ENCODE measurements at regions not wholly inside any gene's neighbourhood (a gene's known extent, or its start where the extent isn't known, plus 50 kb on each side); places are given as distances from the start of the nearest gene placed in this dataset.

DNA sequence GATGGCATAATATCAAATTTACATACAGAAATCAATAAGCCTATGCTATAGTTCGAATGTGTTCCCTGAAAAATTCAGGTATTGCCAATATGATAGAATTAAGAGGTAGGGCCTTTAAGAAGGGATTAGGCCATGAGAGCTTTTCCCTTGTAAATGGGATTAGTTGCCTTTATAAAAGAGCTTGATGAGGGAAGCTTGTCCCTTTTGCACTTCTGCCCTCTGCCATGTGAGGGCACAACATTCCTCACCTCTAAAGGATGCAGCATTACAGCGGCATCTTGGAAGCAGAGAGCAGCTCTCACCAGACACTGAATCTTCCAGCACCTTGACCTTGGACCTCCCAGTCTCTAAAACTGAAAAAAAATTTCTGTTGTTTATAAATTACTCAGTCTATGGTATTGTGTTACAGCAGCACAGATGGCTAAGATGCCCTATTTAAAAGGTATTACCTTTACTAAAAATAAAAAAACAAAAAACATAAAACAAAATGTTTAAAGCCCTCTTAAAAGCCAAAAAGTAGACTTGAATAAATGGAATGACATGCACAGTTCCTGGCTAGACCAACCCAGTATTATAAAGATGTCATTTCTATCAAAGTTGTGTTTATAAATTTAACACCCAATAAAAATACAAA lies 909.6 kb downstream of the REEP3 start:
- no peak for FAIRE-seq
- WGBS (ENCODE audit: low lambda C conversion rate) = 4% methylated on average over 2 of the region's 2 CpGs
- in situ Hi-C loops (cut with HindIII; ENCODE audit: extremely low pct_ligation_motif_present, low pct_unique_long_range_greater_than_20kb) = no loop called here
- TF ChIP-seq, protein P1, sequence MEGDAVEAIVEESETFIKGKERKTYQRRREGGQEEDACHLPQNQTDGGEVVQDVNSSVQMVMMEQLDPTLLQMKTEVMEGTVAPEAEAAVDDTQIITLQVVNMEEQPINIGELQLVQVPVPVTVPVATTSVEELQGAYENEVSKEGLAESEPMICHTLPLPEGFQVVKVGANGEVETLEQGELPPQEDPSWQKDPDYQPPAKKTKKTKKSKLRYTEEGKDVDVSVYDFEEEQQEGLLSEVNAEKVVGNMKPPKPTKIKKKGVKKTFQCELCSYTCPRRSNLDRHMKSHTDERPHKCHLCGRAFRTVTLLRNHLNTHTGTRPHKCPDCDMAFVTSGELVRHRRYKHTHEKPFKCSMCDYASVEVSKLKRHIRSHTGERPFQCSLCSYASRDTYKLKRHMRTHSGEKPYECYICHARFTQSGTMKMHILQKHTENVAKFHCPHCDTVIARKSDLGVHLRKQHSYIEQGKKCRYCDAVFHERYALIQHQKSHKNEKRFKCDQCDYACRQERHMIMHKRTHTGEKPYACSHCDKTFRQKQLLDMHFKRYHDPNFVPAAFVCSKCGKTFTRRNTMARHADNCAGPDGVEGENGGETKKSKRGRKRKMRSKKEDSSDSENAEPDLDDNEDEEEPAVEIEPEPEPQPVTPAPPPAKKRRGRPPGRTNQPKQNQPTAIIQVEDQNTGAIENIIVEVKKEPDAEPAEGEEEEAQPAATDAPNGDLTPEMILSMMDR (CRISPR knock-in tag; IDR thresholded peaks at IDR 0.05) = peak; percentile 51
- TF ChIP-seq STAG1 (CRISPR knock-in tag; IDR thresholded peaks at IDR 0.05) (peak; percentile 52), SMAD3 (CRISPR knock-in tag; IDR thresholded peaks at IDR 0.05) (no peak), PAXIP1 (CRISPR knock-in tag; conservative IDR thresholded peaks at IDR 0.05) (no peak), HNRNPL (IDR thresholded peaks at IDR 0.05; ENCODE audit: low read depth, low read length) (no peak), ZNF17 (CRISPR knock-in tag; IDR thresholded peaks at IDR 0.05) (no peak), ZNF432 (CRISPR knock-in tag; IDR thresholded peaks at IDR 0.05; ENCODE audit: borderline replicate concordance) (no peak), ZNF180 (CRISPR knock-in tag; IDR thresholded peaks at IDR 0.05; ENCODE audit: borderline replicate concordance, low read depth) (no peak), ZNF205 (CRISPR knock-in tag; IDR thresholded peaks at IDR 0.05) (no peak), KDM3A (CRISPR knock-in tag; IDR thresholded peaks at IDR 0.05; ENCODE audit: low read depth) (no peak), HNF1A (IDR thresholded peaks at IDR 0.05; ENCODE audit: low read depth) (no peak), HNF1A (CRISPR knock-in tag; IDR thresholded peaks at IDR 0.05; ENCODE audit: borderline replicate concordance) (no peak), SMC3 (IDR thresholded peaks at IDR 0.05; ENCODE audit: low read length) (peak; percentile 16; the same call in 1 of the 2 replicates), ZFP36 (IDR thresholded peaks at IDR 0.05; ENCODE audit: borderline replicate concordance, low read depth, low read length, partially characterized antibody) (no peak), ZNF292 (CRISPR knock-in tag; IDR thresholded peaks at IDR 0.05; ENCODE audit: borderline replicate concordance, low read depth) (no peak), ZKSCAN5 (CRISPR knock-in tag; IDR thresholded peaks at IDR 0.05) (no peak), ZNF878 (CRISPR knock-in tag; IDR thresholded peaks at IDR 0.05) (no peak)

More for the DNA sequence above, 909.6 kb downstream of the REEP3 start:
- Histone ChIP-seq H3K27ac (ENCODE audit: extremely low read length, insufficient read depth, low read length) (no peak overlapping the region), H3K9ac (ENCODE audit: insufficient read depth, low read depth, low read length) (no peak overlapping the region), H3K9me3 (ENCODE audit: low read length) (no peaks in the 10 kb centered on the region), H3K4me1 (ENCODE audit: insufficient read depth, low read length) (no peaks in the 10 kb centered on the region), H2AFZ (ENCODE audit: low read length) (no peak overlapping the region), H3K4me3 (replicated peaks in 1 of 3; ENCODE audit: insufficient read depth in 1 of 3, low read depth in 2 of 3, low read length in 3 of 3) (no peak overlapping the region), H3K36me3 (replicated peaks in 1 of 2; ENCODE audit: control insufficient read depth in 1 of 2, insufficient read depth in 2 of 2, low read length in 2 of 2) (no peaks in the 10 kb centered on the region), H3K27me3 (ENCODE audit: control insufficient read depth in 1 of 2, insufficient read depth in 2 of 2, low read length in 2 of 2) (no peaks in the 10 kb centered on the region), H3K4me2 (ENCODE audit: low read depth, low read length) (no peak overlapping the region), H4K20me1 (ENCODE audit: insufficient read depth, low read length) (no peaks in the 10 kb centered on the region), H3K79me2 (ENCODE audit: insufficient read depth, low read length) (no peaks in the 10 kb centered on the region)
- intact Hi-C loops (cut with micrococcal nuclease; ENCODE audit: unreplicated experiment) = no loop called here
- ATAC-seq = peak; percentile 73
- DNase-seq (ENCODE audit: low spot score) = peak; percentile 5
- no TSS peak for BruUV-seq (replicated peaks)
- ChIA-PET POLR2A (no interaction called here), CTCF (ENCODE audit: low intra/inter-chr PET ratio, low total read pairs) (interaction anchor here (1.0 kb wide), 1 partner anchor 390 kb away, joined by 3 read pairs; no protein-coding TSS in a partner anchor)

Data from HepG2 (cell line).